ENCODE measurements at regions not wholly inside any gene's neighbourhood (a gene's known extent, or its start where the extent isn't known, plus 50 kb on each side); places are given as distances from the start of the nearest gene placed in this dataset.
"Not testable (repeated sequence)": the region's sequence is repeated elsewhere in the genome, so short reads cannot be mapped to it uniquely, and the experiment has no call there.

DNA sequence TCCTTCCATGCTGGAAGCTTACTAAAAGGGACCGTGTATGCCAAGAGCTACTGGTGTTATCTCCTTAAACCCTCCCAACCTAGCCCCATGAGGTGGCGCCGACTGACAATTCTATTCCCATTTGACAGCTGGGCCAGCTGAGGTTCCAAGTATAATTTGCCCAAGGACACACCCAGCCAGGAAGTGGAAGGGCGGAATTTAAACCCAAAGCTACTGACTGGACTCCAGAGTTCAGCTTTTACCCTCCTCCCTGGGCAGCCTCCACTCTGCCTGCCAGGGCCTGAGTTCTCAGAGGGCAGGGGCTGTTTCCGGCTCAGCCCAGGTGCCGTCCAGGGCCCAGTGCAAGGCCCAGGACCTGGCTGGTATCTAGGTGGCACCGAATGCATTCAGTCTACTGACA lies 71.8 kb downstream of the C9orf50 start:
- no peak overlapping the region for H3K4me3 ChIP-seq
- H3K9me3 ChIP-seq = no peaks in the 10 kb centered on the region
- H3K27me3 ChIP-seq = no peaks in the 10 kb centered on the region
- no peak for DNase-seq
- H3K36me3 ChIP-seq = no peaks in the 10 kb centered on the region

- Histone ChIP-seq H3K27me3 (no peaks in the 10 kb centered on the region), H3K4me3 (no peak overlapping the region), H3K9me3 (no peaks in the 10 kb centered on the region), H3K36me3 (no peaks in the 10 kb centered on the region)
- no peak for DNase-seq
Measured at GRCh38 chr9:129548571-129549135, 72.2 kb downstream of the C9orf50 start.

DNA sequence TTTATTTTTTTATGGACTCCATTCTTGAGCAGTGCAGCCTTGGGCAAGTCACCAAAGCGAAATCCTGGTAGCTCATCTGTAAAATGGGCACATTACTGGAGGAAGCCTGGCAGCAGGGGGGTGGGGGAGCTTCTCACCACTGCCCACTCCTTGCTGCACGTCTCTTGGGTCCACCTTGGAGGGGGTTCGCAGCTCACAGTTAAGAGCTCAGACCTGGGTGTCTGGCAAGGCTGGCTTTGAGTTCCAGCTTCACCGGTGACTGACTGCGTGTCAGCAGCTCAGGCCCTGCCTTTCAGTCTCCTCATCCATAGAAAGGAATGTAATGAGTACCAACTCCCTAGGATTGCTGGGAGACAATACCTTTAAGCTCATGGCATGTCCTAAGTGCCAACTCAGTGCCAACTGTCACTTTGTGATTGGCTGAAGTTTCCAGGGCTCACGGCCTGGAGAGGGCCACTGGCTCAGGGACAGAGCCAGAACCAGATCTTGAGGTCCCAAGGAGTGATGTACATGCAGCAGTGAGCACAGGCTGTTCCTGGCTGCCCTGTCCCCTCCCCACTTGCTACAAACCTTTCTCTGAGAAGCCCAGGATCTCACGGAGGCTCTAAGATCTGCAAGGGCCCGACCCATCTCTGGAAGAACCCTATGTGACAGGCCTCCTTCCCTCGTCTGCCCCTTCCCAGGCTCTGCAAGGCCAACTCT lies 72.9 kb downstream of the C9orf50 start:
- Histone ChIP-seq H3K9me3 (no peaks in the 10 kb centered on the region), H3K27me3 (no peaks in the 10 kb centered on the region), H3K4me3 (no peak overlapping the region), H3K36me3 (no peaks in the 10 kb centered on the region)
- DNase-seq = no peak

DNA sequence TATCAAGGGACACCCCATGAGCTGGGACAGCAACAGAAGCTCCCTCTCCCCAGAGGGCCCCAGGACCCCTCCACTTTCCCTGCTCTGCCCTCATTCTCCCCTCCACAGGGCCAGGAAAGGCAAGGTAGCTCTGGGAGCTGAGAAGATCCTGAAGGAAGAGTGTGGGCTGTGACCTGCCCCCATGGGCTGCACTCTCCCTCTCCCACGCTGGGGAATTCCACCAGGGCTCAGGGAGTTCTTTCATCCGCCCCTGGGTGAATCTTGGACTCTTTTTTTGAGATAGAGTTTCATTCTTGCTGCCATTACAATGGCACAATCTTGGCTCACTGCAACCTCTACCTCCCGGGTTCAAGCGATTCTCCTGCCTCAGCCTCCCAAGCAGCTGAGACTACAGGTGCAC lies 73.8 kb downstream of the C9orf50 start:
- DNase-seq = no peak
- H3K4me3 ChIP-seq = no peak overlapping the region
- H3K9me3 ChIP-seq = no peaks in the 10 kb centered on the region
- H3K27me3 ChIP-seq = no peaks in the 10 kb centered on the region
- no peaks in the 10 kb centered on the region for H3K36me3 ChIP-seq

GRCh38 chr9:129545876-129546275 lies 75.0 kb downstream of the C9orf50 start:
- H3K4me3 ChIP-seq, H3K9me3 ChIP-seq, H3K36me3 ChIP-seq, H3K27me3 ChIP-seq, DNase-seq: not testable (repeated sequence)

- Histone ChIP-seq H3K27me3 (no peaks in the 10 kb centered on the region), H3K9me3 (no peaks in the 10 kb centered on the region), H3K4me3 (no peak overlapping the region), H3K36me3 (no peaks in the 10 kb centered on the region)
- DNase-seq = no peak
Measured at GRCh38 chr9:129544761-129545160, 76.1 kb downstream of the C9orf50 start.

DNA sequence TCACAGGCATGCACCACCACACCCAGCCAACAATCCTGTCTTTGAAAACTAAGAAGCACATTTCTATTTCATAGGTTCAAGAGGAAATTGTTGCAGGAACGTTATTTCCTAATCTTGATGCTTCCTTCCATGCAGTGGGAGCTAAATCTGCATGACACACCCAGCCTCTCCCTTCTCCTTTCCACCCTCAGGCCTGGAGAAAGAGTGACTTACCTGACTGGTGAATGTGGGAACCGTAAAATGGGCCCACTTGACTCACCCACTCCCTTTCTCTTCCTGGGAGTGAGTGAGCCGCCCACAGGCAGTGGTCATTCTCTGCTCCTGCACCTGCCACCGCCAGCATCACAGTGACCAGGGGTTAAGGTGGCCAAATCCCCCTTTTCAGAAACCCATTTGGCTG lies 78.2 kb downstream of the C9orf50 start:
- Histone ChIP-seq H3K27me3 (no peaks in the 10 kb centered on the region), H3K4me3 (no peak overlapping the region), H3K9me3 (peaks cover 8% of the 10 kb centered on the region), H3K36me3 (no peaks in the 10 kb centered on the region)
- DNase-seq = no peak

DNA sequence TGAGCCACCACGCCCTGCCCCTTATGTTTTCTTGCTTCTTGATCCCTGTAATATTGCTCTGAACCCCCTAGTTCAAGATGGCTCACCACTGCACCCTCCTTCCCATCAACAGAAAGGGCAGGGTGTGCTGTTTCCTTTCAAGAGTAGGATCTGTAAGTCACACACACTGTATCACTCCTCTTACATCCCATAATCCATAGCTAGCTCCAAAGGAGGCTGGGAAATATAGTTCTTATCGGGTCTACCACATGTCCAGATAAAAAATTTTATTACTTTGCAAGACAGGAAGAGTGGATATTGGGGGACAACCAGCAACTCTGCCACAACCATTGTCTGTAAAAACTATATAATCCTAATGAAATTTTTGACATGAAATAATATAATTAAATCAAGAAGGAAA lies 79.6 kb downstream of the C9orf50 start:
- no peak overlapping the region for H3K4me3 ChIP-seq
- H3K9me3 ChIP-seq = peaks cover 8% of the 10 kb centered on the region
- H3K27me3 ChIP-seq = no peaks in the 10 kb centered on the region
- no peaks in the 10 kb centered on the region for H3K36me3 ChIP-seq
- no peak for DNase-seq

DNA sequence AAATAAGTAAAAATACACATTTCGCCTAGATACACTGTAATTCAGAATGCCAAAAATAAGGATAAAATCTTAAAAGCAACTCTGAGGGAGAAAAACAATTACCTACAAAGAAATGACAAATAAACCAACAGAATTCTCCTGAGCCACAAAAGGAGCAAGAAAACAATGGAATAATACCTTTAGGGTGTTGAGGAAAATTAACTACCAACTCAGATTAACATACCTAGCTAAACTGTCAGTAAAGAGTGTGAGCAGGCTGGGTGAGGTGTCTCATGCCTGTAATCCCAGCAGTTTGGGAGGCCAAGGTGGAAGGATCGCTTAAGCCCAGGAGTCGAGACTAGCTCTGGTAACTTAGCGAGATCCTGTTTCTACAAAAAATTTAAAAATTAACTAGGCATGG lies 81.5 kb downstream of the C9orf50 start:
- H3K4me3 ChIP-seq = no peak overlapping the region
- peaks cover 8% of the 10 kb centered on the region for H3K9me3 ChIP-seq
- no peaks in the 10 kb centered on the region for H3K27me3 ChIP-seq
- H3K36me3 ChIP-seq = no peaks in the 10 kb centered on the region
- no peak for DNase-seq

- H3K4me3 ChIP-seq, H3K9me3 ChIP-seq, H3K27me3 ChIP-seq, H3K36me3 ChIP-seq, DNase-seq: not testable (repeated sequence)
Measured at GRCh38 chr9:129531860-129532402, 89.0 kb downstream of the C9orf50 start.

DNA sequence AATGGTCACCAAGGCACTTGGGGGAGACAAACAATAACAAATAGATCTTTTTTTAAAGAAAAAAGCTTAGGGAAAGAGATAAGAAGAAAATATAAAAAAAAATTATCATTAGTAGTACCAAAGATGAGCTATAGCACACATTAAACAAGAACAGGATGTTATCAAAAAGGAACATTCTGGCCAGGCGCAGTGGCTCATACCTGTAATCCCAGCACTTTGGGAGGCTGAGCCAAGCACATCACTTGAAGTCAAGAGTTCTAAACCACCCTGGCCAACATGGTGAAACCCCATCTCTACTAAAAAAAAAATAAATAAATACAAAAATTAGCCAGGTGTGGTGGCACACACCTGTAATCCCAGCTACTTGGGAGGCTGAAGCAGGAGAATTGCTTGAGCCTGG lies 92.9 kb downstream of the C9orf50 start:
- DNase-seq = not testable (repeated sequence)

GRCh38 chr9:129525656-129526196 lies 95.2 kb downstream of the C9orf50 start:
- Histone ChIP-seq H3K9me3 (no peaks in the 10 kb centered on the region), H3K27me3 (no peaks in the 10 kb centered on the region), H3K4me3 (no peak overlapping the region), H3K36me3 (no peaks in the 10 kb centered on the region)
- DNase-seq = no peak

More for the DNA sequence above, 92.9 kb downstream of the C9orf50 start:
- H3K27me3 ChIP-seq, H3K36me3 ChIP-seq, H3K9me3 ChIP-seq, H3K4me3 ChIP-seq: not testable (repeated sequence)

DNA sequence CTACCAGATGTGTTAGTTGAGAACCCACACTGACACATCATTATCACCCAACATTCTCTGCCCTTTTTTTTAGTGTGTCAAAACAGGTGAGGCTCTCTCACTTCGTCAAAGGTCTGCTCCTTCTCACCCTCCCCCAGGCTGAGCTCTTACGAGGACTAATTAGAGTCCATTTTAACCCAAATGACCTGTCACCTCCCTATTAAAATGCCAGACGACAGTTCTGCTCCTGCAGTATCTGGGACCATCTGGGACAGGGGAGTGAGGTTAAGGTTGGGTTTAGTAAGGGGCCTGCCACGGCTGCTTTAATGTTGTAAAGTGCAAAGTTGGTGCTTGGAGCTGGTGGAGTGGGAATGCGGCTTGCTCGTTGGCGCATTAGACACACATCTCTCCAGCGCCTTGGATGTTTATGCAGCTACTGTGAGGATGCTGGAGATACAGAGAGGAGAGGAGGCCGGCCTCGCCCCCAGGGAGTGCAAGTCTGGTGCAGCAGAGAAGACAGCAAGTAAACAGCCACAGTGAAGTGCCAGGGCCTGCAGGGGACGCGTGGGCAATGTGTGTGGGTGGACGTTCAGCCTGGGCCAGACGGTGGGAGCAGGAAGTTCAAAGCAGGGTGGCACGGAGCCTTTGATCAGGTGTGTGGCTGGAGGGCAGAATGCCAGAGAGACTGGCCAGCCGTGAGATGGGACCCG lies 96.2 kb downstream of the C9orf50 start:
- Histone ChIP-seq H3K4me3 (no peak overlapping the region), H3K36me3 (no peaks in the 10 kb centered on the region), H3K9me3 (no peaks in the 10 kb centered on the region), H3K27me3 (no peaks in the 10 kb centered on the region)
- no peak for DNase-seq

DNA sequence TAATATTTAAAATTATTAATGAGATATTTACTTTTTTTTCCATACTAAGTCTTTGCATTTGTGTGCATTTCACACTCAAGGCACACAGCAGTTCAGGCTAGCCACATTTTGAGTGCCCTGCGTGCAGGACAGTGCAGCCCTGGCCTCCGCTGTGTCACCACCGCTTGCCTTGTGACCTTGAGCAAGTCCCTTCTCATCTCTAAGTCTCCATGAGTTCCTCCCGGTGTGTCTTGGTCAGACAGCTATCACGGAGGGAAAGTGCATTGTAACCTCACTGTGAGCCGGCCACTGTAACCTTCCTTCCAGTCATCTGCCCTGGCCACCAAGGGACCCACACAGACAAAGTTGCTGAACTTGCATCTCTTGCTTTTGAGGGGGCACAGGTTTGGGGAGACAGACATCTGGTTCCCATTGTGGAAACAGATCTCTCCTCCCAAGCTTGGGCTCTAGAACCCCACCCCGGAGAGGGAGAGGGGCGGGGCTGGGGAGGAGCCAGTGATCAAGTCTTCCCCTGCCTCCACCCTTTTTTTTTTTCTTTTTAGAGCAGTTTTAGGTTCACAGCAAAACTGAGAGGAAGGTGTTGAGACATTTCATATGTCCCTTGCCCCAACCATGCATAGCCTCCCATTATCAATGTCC lies 96.8 kb downstream of the C9orf50 start:
- Histone ChIP-seq H3K9me3 (no peaks in the 10 kb centered on the region), H3K36me3 (no peaks in the 10 kb centered on the region), H3K4me3 (no peak overlapping the region), H3K27me3 (no peaks in the 10 kb centered on the region)
- no peak for DNase-seq

DNA sequence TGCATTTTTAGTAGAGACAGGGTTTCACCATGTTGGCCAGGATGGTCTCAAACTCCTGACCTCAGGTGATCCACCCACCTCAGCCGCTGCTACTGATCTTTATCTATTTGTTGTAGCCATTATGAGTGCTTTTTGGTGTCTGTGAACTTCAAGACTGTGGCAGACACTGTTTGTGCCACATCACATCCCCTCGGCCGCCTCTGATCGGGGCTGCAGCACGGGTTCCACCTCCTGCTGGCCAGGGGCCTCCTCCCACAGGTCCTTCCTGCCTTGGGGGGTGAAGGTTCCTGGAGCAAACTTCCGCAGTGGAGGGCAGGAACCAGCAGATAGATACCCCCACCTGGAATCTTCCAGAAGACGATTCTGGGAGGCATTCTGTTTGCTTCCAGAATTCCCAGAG lies 98.5 kb downstream of the C9orf50 start:
- no peak for DNase-seq
- Histone ChIP-seq H3K36me3 (no peaks in the 10 kb centered on the region), H3K4me3 (no peak overlapping the region), H3K27me3 (no peaks in the 10 kb centered on the region), H3K9me3 (peaks cover 5% of the 10 kb centered on the region)

GRCh38 chr9:129520082-129520481 lies 100.8 kb downstream of the C9orf50 start:
- Histone ChIP-seq H3K9me3 (peaks cover 7% of the 10 kb centered on the region), H3K36me3 (no peaks in the 10 kb centered on the region), H3K27me3 (no peaks in the 10 kb centered on the region), H3K4me3 (no peak overlapping the region)
- DNase-seq = no peak

DNA sequence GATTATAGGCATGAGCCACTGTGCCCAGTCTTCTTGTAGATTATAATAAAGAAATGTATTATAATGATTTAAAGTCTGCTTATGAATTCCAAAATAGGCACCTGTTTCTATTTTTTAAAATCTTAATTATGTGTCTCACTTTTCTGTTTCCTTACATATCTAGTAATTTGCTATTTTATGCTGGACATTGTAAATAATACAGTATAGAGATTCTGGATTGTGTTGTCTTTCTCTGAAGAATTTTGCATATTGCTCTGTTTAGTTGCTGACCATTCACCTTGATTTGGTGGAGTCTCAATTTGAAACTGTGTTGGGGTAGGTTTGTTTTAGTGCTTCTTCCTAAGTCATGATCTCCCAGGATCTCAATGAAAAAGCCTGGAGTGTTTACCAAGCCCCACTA lies 102.8 kb downstream of the C9orf50 start:
- no peak for DNase-seq
- no peaks in the 10 kb centered on the region for H3K36me3 ChIP-seq
- no peak overlapping the region for H3K4me3 ChIP-seq
- peaks cover 14% of the 10 kb centered on the region for H3K9me3 ChIP-seq
- H3K27me3 ChIP-seq = no peaks in the 10 kb centered on the region
